Panc1 (cell line): ENCODE measurements at regions not wholly inside any gene's neighbourhood (a gene's known extent, or its start where the extent isn't known, plus 50 kb on each side); places are given as distances from the start of the nearest gene placed in this dataset.

Experiments
- CTCF ChIP-seq: fragments of 450-650 bp; IDR thresholded peaks from 2 replicates; pipeline ENCODE4 v1.5.1; 2017; ENCODE audit warnings: mild to moderate bottlenecking
- POLR2AphosphoS5 ChIP-seq: IDR thresholded peaks from 2 replicates; pipeline ENCODE4 v1.6.1; 2012; ENCODE audit warnings: mild to moderate bottlenecking, low read depth, low read length, moderate library complexity

GRCh38 chr18:55041366-55041765 is 82.1 kb upstream of the CCDC68 start:
- TF ChIP-seq POLR2AphosphoS5 (no peak), CTCF (no peak)
